ENCODE measurements at regions not wholly inside any gene's neighbourhood (a gene's known extent, or its start where the extent isn't known, plus 50 kb on each side); places are given as distances from the start of the nearest gene placed in this dataset.

GRCh38 chr12:127925971-127926370 lies 341.0 kb upstream of the TMEM132C start (continued):
- no peak for TF ChIP-seq RXRA (IDR thresholded peaks at IDR 0.05; ENCODE audit: insufficient read depth, low read depth, low read length)
- no peak for TF ChIP-seq JUN (IDR thresholded peaks at IDR 0.05; ENCODE audit: low read depth, low read length)
- no peak for TF ChIP-seq POLR2AphosphoS5 (IDR thresholded peaks at IDR 0.05; ENCODE audit: low read depth, low read length)
- TF ChIP-seq RAD21 (IDR thresholded peaks at IDR 0.05 in 1 of 2, conservative IDR thresholded peaks at IDR 0.05 in 1 of 2; ENCODE audit: low read depth in 2 of 2, low read length in 2 of 2): peak; percentile 90 to 95
